Activated CD8-positive, alpha-beta T cell treated with anti-CD3 and anti-CD28 coated beads, Interleukin-2, amount 10 ng/mL, durations not matched to agents 7 days and 5 days (primary cell): ENCODE measurements at regions not wholly inside any gene's neighbourhood (a gene's known extent, or its start where the extent isn't known, plus 50 kb on each side); places are given as distances from the start of the nearest gene placed in this dataset.

Source experiments
- ATAC-seq: fragments of 150-1000 bp; cut with Tn5 transposase; one replicate; pipeline ENCODE4 v1.10.0; 2021; ENCODE audit warnings: moderate library complexity
- CTCF ChIA-PET: fragments of 350-600 bp; sonication (Branson Sonifier 250); formaldehyde crosslinking; loops from one replicate; lab custom pipeline; 2021; ENCODE audit warnings: antibody characterized with exemption; lab: Charles Lee
- POLR2A ChIA-PET: fragments of 350-600 bp; sonication (Branson Sonifier 250); formaldehyde crosslinking; loops from one replicate; lab custom pipeline; 2021; ENCODE audit warnings: antibody characterized with exemption; lab: Charles Lee
- DNase-seq: peaks from one replicate; pipeline ENCODE4 v3.0.0-alpha.2; 2020
- H3K27ac Mint-ChIP-seq: one replicate; pipeline ENCODE4 v1.8.0; 2021; ENCODE audit warnings: mild to moderate bottlenecking, mixed read lengths
- H3K27me3 Mint-ChIP-seq: one replicate; pipeline ENCODE4 v1.8.0; 2021; ENCODE audit warnings: low read depth, mixed read lengths
- H3K36me3 Mint-ChIP-seq: one replicate; pipeline ENCODE4 v1.8.0; 2021; ENCODE audit warnings: low read depth, mixed read lengths
- H3K4me1 Mint-ChIP-seq: one replicate; pipeline ENCODE4 v1.8.0; 2021; ENCODE audit warnings: low read depth, mixed read lengths
- H3K4me3 Mint-ChIP-seq: one replicate; pipeline ENCODE4 v1.8.0; 2021; ENCODE audit warnings: mild to moderate bottlenecking, mixed read lengths
- H3K9me3 Mint-ChIP-seq: one replicate; pipeline ENCODE4 v1.8.0; 2022; ENCODE audit warnings: mixed read lengths; ENCODE audit not compliant: insufficient read depth

DNA sequence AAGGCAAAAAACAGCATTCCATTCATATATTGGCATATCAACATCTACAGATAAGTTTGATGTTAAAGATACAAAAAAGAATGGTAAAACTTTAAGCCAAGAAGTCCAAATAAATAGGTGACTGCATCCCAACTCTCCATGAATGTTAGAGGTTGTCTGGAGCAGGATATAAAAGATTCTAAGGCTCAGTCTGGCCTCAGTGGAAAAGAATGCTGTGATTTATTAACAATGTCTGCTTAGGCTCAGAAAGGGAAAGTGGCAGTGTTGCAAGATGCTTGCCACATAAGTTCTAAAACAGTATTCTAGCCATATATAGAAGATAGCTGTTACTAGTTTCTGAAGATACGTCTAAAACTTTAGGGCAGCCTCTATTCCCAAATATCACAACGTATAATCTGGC is 179.8 kb upstream of the NBEA start:
- no peak for DNase-seq
- Mint-ChIP-seq H3K27ac (no peak overlapping the region), H3K9me3 (no peaks in the 10 kb centered on the region), H3K4me3 (no peak overlapping the region), H3K27me3 (no peaks in the 10 kb centered on the region), H3K36me3 (no peaks in the 10 kb centered on the region), H3K4me1 (no peaks in the 10 kb centered on the region)
- ATAC-seq = no peak
- CTCF ChIA-PET = no interaction called here
- POLR2A ChIA-PET = no interaction called here

DNA sequence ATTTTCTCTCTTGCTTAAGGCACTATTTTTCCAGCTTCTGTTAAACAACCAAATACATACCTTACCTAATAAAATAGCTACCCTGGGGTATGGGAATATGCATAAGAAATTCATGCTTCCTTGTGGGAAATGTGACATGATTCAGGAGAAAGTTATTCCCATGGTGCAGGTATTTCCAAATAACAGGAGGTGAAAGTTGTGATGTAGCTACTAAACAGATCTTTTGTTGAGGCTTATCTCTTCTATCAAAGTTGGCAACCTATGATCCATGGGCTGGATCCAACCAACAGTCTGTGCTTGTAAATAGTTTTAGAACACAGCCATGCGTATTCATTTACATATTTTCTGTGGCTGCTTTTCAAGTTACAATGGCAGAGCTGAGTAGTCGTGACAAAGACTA is 177.8 kb upstream of the NBEA start:
- no peaks in the 10 kb centered on the region for H3K4me1 Mint-ChIP-seq
- H3K27me3 Mint-ChIP-seq = no peaks in the 10 kb centered on the region
- ATAC-seq (no peak), DNase-seq (no peak)
- CTCF ChIA-PET = no interaction called here
- H3K36me3 Mint-ChIP-seq = no peaks in the 10 kb centered on the region
- POLR2A ChIA-PET = no interaction called here
- H3K9me3 Mint-ChIP-seq = no peaks in the 10 kb centered on the region
- H3K27ac Mint-ChIP-seq = no peak overlapping the region
- no peak overlapping the region for H3K4me3 Mint-ChIP-seq

- H3K27me3 Mint-ChIP-seq = no peaks in the 10 kb centered on the region
- no peaks in the 10 kb centered on the region for H3K9me3 Mint-ChIP-seq
- ATAC-seq = no peak
- H3K27ac Mint-ChIP-seq = no peak overlapping the region
- no peaks in the 10 kb centered on the region for H3K4me1 Mint-ChIP-seq
- ChIA-PET POLR2A (no interaction called here), CTCF (no interaction called here)
- H3K4me3 Mint-ChIP-seq = no peak overlapping the region
- DNase-seq = no peak
- no peaks in the 10 kb centered on the region for H3K36me3 Mint-ChIP-seq
These were observed 176.5 kb upstream of the NBEA start for GRCh38 chr13:34765446-34766180.

DNA sequence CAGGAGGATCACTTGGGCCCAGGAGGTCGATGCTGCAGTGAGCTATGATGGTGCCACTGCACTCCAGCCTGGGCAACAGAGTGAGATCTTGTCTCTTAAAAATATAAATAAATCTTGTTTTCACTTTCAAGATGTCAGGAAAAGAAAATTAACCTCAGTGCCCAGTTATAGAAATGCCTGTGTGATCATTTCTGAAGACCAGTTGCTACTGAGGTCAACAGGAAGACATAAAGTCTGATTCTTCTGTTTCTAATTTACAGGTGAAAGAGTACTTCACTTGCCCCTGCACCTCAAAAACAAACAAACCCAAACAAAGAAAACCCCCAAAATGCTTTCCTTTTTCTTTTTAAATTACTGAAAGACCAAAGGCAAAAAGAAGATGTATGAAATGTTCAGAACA is 174.3 kb upstream of the NBEA start:
- Mint-ChIP-seq H3K27me3 (no peaks in the 10 kb centered on the region), H3K36me3 (no peaks in the 10 kb centered on the region), H3K4me1 (no peaks in the 10 kb centered on the region), H3K4me3 (no peak overlapping the region), H3K9me3 (no peaks in the 10 kb centered on the region), H3K27ac (no peak overlapping the region)
- ChIA-PET CTCF (no interaction called here), POLR2A (no interaction called here)
- DNase-seq (no peak), ATAC-seq (no peak)

- ATAC-seq = no peak
- Mint-ChIP-seq H3K27ac (no peak overlapping the region), H3K27me3 (no peaks in the 10 kb centered on the region), H3K4me3 (no peak overlapping the region), H3K4me1 (no peaks in the 10 kb centered on the region), H3K36me3 (no peaks in the 10 kb centered on the region), H3K9me3 (no peaks in the 10 kb centered on the region)
- CTCF ChIA-PET = no interaction called here
- POLR2A ChIA-PET = no interaction called here
- DNase-seq = no peak
These were observed 169.9 kb upstream of the NBEA start for GRCh38 chr13:34772206-34772605.

GRCh38 chr13:34772881-34773280 is 169.2 kb upstream of the NBEA start:
- Mint-ChIP-seq H3K27ac (no peak overlapping the region), H3K4me3 (no peak overlapping the region), H3K4me1 (no peaks in the 10 kb centered on the region), H3K36me3 (no peaks in the 10 kb centered on the region), H3K27me3 (no peaks in the 10 kb centered on the region), H3K9me3 (no peaks in the 10 kb centered on the region)
- ATAC-seq = no peak
- POLR2A ChIA-PET = no interaction called here
- DNase-seq = no peak
- CTCF ChIA-PET = no interaction called here

- no peaks in the 10 kb centered on the region for H3K27me3 Mint-ChIP-seq
- ChIA-PET CTCF (no interaction called here), POLR2A (no interaction called here)
- no peaks in the 10 kb centered on the region for H3K4me1 Mint-ChIP-seq
- no peak overlapping the region for H3K4me3 Mint-ChIP-seq
- no peak for DNase-seq
- no peaks in the 10 kb centered on the region for H3K36me3 Mint-ChIP-seq
- no peak for ATAC-seq
- no peaks in the 10 kb centered on the region for H3K9me3 Mint-ChIP-seq
- H3K27ac Mint-ChIP-seq = no peak overlapping the region
These were observed 165.6 kb upstream of the NBEA start for GRCh38 chr13:34776390-34776981.

DNA sequence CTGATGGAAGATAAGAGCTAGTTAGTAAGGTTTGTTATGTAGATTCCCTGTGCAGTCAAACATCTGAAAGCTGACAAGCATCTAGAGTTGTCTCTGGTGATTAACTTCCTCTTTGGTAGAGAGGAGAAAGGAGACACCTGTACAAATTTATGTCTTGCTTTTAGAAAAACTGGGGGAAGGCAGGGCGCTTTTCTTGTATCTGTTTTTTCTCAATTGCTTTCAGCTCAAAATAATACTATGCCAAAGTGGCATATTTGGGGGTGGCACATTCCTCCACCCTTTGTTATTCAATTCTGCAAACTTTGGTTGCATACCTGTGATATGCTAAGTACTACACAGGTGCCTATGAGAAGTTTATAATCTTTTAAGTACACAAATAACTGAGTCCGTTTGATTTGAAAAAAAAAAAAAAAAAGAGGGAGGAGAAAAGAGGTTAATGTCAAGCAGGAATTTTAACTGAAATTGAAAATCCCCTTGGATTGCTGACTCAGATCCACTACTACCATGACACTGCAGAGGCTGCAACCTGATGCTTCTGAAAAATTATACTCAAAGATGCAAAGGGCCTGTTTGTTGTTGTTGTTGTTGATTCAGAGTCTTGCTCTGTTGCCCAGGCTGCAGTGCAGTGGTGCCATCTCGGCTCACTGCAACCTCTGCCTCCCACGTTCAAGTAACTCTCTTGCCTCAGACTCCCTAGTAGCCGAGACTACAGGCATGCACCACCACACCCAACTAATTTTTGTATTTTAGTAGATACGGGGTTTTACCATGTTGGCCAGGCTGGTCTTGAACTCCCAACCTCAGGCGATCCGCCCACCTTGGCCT is 164.8 kb upstream of the NBEA start:
- POLR2A ChIA-PET = no interaction called here
- Mint-ChIP-seq H3K9me3 (no peaks in the 10 kb centered on the region), H3K4me3 (no peak overlapping the region), H3K4me1 (no peaks in the 10 kb centered on the region), H3K27ac (no peak overlapping the region), H3K36me3 (no peaks in the 10 kb centered on the region), H3K27me3 (no peaks in the 10 kb centered on the region)
- CTCF ChIA-PET = no interaction called here
- ATAC-seq = no peak
- no peak for DNase-seq

- H3K4me1 Mint-ChIP-seq = no peaks in the 10 kb centered on the region
These were observed 164.2 kb upstream of the NBEA start for GRCh38 chr13:34777914-34778303.

DNA sequence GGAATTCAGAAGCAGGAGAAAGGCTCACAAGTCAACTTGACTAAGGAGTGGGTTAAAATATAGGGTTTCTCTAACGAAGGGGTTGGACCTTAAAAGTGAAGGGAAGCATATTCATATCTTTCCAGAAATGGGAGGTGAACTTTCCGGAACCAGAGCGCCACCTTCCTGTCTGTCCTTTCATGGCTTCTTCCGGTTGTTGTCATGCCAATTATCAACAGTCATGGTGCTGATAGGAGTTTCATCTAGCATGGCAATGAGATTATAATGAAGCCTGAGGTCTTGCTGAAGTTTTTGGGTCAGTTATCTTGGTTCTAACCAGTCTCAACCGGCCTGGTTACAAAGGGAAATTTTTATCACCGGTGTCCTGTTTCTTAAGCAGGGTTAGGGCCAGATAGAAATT is 162.9 kb upstream of the NBEA start:
- H3K27me3 Mint-ChIP-seq = no peaks in the 10 kb centered on the region
- no peak overlapping the region for H3K27ac Mint-ChIP-seq
- H3K9me3 Mint-ChIP-seq = no peaks in the 10 kb centered on the region
- H3K4me1 Mint-ChIP-seq = no peaks in the 10 kb centered on the region
- DNase-seq = no peak
- ATAC-seq = no peak
- ChIA-PET POLR2A (no interaction called here), CTCF (no interaction called here)
- H3K4me3 Mint-ChIP-seq = no peak overlapping the region
- H3K36me3 Mint-ChIP-seq = no peaks in the 10 kb centered on the region

More at GRCh38 chr13:34777914-34778303, 164.2 kb upstream of the NBEA start:
- no peak overlapping the region for H3K4me3 Mint-ChIP-seq
- ChIA-PET CTCF (no interaction called here), POLR2A (no interaction called here)
- H3K27ac Mint-ChIP-seq = no peak overlapping the region
- no peaks in the 10 kb centered on the region for H3K9me3 Mint-ChIP-seq
- no peaks in the 10 kb centered on the region for H3K27me3 Mint-ChIP-seq
- ATAC-seq (no peak), DNase-seq (no peak)
- H3K36me3 Mint-ChIP-seq = no peaks in the 10 kb centered on the region

DNA sequence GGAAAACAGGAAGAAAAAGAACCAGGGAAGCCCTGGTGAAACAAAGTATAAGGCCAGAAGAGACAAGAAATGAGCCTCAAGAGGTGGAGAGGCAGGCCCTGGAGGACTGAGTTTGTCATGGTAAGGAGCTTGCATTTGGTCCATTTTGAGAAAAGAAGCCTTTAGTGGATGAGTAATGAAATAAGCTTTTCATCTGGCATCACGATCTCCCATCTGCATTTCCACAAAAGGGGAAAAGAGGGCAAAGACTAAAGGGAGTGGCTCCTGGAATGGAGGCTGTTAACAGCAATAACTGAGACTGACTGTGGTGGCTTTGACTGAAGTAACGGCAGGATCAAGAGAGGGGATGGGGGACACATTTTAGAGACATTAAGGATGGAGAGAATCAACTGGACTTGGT is 148.8 kb upstream of the NBEA start:
- no peak for ATAC-seq
- H3K27ac Mint-ChIP-seq = no peak overlapping the region
- no peak for DNase-seq
- ChIA-PET POLR2A (no interaction called here), CTCF (no interaction called here)
- H3K9me3 Mint-ChIP-seq = peaks cover 2% of the 10 kb centered on the region
- H3K4me1 Mint-ChIP-seq = no peaks in the 10 kb centered on the region
- no peaks in the 10 kb centered on the region for H3K36me3 Mint-ChIP-seq
- H3K4me3 Mint-ChIP-seq = no peak overlapping the region
- no peaks in the 10 kb centered on the region for H3K27me3 Mint-ChIP-seq

GRCh38 chr13:34803756-34804155 is 138.3 kb upstream of the NBEA start:
- Mint-ChIP-seq H3K27me3 (no peaks in the 10 kb centered on the region), H3K4me1 (no peaks in the 10 kb centered on the region), H3K4me3 (no peak overlapping the region), H3K27ac (no peak overlapping the region), H3K9me3 (no peaks in the 10 kb centered on the region), H3K36me3 (no peaks in the 10 kb centered on the region)
- no peak for DNase-seq
- ChIA-PET CTCF (no interaction called here), POLR2A (no interaction called here)
- no peak for ATAC-seq
